Transverse colon (tissue), 4 donors: ENCODE measurements at regions not wholly inside any gene's neighbourhood (a gene's known extent, or its start where the extent isn't known, plus 50 kb on each side); places are given as distances from the start of the nearest gene placed in this dataset.

Source experiments
- POLR2A ChIP-seq: fragments of 450-650 bp; IDR thresholded peaks from one replicate; pipeline ENCODE4 v1.6.1; 2016; ENCODE audit warnings: antibody characterized with exemption, mild to moderate bottlenecking, moderate library complexity
- POLR2AphosphoS5 ChIP-seq, 3 donors: sonication (generic); formaldehyde crosslinking; IDR thresholded peaks; one replicate each; pipeline ENCODE4 v1.6.1; 2016; ENCODE audit warnings: antibody characterized with exemption in 3 of 3
- TF ChIP-seq, protein P1 (sequence below), 5 experiments: fragments of 200-600 bp in 3 of 5; fragments of 450-650 bp in 2 of 5; sonication (generic) in 3 of 5; IDR thresholded peaks; 1 replicate in 2 of 5; 2 replicates in 3 of 5; pipeline ENCODE4 v1.5.1; 2016 to 2017; ENCODE audit warnings: antibody characterized with exemption in 5 of 5, inconsistent platforms in 3 of 5, mild to moderate bottlenecking in 2 of 5, moderate library complexity in 1 of 5

DNA sequence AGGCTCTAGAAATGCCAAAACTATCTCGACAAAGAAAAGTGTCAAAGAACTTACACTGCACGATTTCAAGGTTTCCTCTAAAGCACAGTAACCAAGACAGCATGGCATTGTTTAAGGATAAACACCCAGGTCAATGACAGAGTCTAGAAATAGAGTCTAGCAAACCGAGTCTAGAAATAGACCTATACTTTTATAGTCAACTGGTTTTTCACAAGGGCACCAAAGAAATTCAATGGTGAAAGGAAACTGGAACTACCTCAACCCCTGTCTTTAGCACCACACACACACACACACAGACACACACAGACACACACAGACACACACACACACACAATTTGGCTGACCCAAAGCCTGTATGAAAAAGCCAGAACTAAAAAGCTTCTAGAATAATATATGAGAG is 67.1 kb upstream of the PGBD5 start:
- TF ChIP-seq, protein P1, sequence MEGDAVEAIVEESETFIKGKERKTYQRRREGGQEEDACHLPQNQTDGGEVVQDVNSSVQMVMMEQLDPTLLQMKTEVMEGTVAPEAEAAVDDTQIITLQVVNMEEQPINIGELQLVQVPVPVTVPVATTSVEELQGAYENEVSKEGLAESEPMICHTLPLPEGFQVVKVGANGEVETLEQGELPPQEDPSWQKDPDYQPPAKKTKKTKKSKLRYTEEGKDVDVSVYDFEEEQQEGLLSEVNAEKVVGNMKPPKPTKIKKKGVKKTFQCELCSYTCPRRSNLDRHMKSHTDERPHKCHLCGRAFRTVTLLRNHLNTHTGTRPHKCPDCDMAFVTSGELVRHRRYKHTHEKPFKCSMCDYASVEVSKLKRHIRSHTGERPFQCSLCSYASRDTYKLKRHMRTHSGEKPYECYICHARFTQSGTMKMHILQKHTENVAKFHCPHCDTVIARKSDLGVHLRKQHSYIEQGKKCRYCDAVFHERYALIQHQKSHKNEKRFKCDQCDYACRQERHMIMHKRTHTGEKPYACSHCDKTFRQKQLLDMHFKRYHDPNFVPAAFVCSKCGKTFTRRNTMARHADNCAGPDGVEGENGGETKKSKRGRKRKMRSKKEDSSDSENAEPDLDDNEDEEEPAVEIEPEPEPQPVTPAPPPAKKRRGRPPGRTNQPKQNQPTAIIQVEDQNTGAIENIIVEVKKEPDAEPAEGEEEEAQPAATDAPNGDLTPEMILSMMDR (IDR thresholded peaks at IDR 0.05) = no peak
- TF ChIP-seq POLR2AphosphoS5 (IDR thresholded peaks at IDR 0.05) = no peak
- TF ChIP-seq POLR2A = no peak
